Globus pallidus (tissue), 1 donor: ENCODE measurements at regions not wholly inside any gene's neighbourhood (a gene's known extent, or its start where the extent isn't known, plus 50 kb on each side); places are given as distances from the start of the nearest gene placed in this dataset.
"Not testable (repeated sequence)": the region's sequence is repeated elsewhere in the genome, so short reads cannot be mapped to it uniquely, and the experiment has no call there.

Experiments
- DNase-seq: peaks from one replicate; pipeline ENCODE4 v3.0.0-alpha.2; 2015; ENCODE audit warnings: low spot score

GRCh38 chr4:79662651-79663050 lies 254.6 kb upstream of the GK2 start:
- DNase-seq: no peak

GRCh38 chr4:79661196-79661595 lies 253.2 kb upstream of the GK2 start:
- DNase-seq: no peak

GRCh38 chr4:79659308-79659870 lies 251.4 kb upstream of the GK2 start:
- DNase-seq: not testable (repeated sequence)

- DNase-seq: no peak
Measured at GRCh38 chr4:79657379-79657778, 249.4 kb upstream of the GK2 start.

- no peak for DNase-seq
Measured at GRCh38 chr4:79653871-79654270, 245.8 kb upstream of the GK2 start.

- DNase-seq: no peak
Measured at GRCh38 chr4:79652738-79653137, 244.7 kb upstream of the GK2 start.

GRCh38 chr4:79652232-79652631 lies 244.2 kb upstream of the GK2 start:
- DNase-seq: no peak

GRCh38 chr4:79651456-79651855 lies 243.4 kb upstream of the GK2 start:
- no peak for DNase-seq

- no peak for DNase-seq
Measured at GRCh38 chr4:79650794-79651431, 242.9 kb upstream of the GK2 start.

GRCh38 chr4:79650217-79650616 lies 242.2 kb upstream of the GK2 start:
- DNase-seq: no peak

- no peak for DNase-seq
Measured at GRCh38 chr4:79645942-79646341, 237.9 kb upstream of the GK2 start.

GRCh38 chr4:79638735-79639134 lies 230.7 kb upstream of the GK2 start:
- DNase-seq: no peak

GRCh38 chr4:79636991-79637390 lies 229.0 kb upstream of the GK2 start:
- no peak for DNase-seq

GRCh38 chr4:79634111-79634510 lies 226.1 kb upstream of the GK2 start:
- DNase-seq: no peak

- DNase-seq: no peak
Measured at GRCh38 chr4:79632114-79632513, 224.1 kb upstream of the GK2 start.

- DNase-seq: no peak
Measured at GRCh38 chr4:79626611-79627010, 218.6 kb upstream of the GK2 start.

- DNase-seq: no peak
Measured at GRCh38 chr4:79626101-79626500, 218.1 kb upstream of the GK2 start.

- DNase-seq: no peak
Measured at GRCh38 chr4:79625361-79625760, 217.3 kb upstream of the GK2 start.

- DNase-seq: no peak
Measured at GRCh38 chr4:79623021-79623870, 215.2 kb upstream of the GK2 start.

- DNase-seq: no peak
Measured at GRCh38 chr4:79621061-79621460, 213.0 kb upstream of the GK2 start.

- no peak for DNase-seq
Measured at GRCh38 chr4:79620617-79621016, 212.6 kb upstream of the GK2 start.

GRCh38 chr4:79613269-79613935 lies 205.4 kb upstream of the GK2 start:
- no peak for DNase-seq

GRCh38 chr4:79611026-79611425 lies 203.0 kb upstream of the GK2 start:
- DNase-seq: no peak
